22Rv1 (cell line): ENCODE measurements at regions not wholly inside any gene's neighbourhood (a gene's known extent, or its start where the extent isn't known, plus 50 kb on each side); places are given as distances from the start of the nearest gene placed in this dataset.

Experiments
- H3K27ac ChIP-seq: fragments of 450-650 bp; 2 replicates; pipeline ENCODE4 v1.5.1; 2017
- CTCF ChIP-seq: fragments of 450-650 bp; IDR thresholded peaks from 2 replicates; pipeline ENCODE4 v1.5.1; 2017; ENCODE audit warnings: mild to moderate bottlenecking
- ZFX ChIP-seq: fragments of 450-650 bp; IDR thresholded peaks from 2 replicates; pipeline ENCODE4 v1.6.1; 2017; ENCODE audit warnings: antibody characterized with exemption, borderline replicate concordance

GRCh38 chr13:106107061-106107460 is 428.4 kb downstream of the EFNB2 start:
- TF ChIP-seq CTCF: no peak
- TF ChIP-seq ZFX: no peak
- no peak overlapping the region for H3K27ac ChIP-seq

DNA sequence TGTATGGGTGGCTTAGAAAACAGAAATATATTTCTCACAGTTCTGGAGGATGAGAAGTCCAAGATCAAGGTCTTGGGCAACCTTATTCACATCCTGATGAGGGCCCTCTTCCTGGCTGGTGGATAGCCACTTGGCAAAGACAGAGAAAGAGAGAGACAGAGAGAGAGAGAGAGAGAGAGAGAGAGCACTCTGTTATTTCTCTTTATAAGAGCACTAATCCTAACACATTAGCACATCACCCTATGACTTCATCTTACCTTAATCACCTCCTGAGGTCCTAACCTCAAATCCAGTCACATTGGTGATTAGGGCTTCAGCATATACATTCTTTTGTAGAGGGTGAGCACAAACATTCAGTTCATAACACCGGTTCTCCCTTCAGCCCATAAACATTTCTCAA is 430.3 kb downstream of the EFNB2 start:
- TF ChIP-seq ZFX: no peak
- TF ChIP-seq CTCF: no peak
- H3K27ac ChIP-seq: no peak overlapping the region

- no peak for TF ChIP-seq CTCF
- no peak for TF ChIP-seq ZFX
- H3K27ac ChIP-seq: no peak overlapping the region
These were observed 431.1 kb downstream of the EFNB2 start for GRCh38 chr13:106104281-106104901.

- H3K27ac ChIP-seq: no peak overlapping the region
- TF ChIP-seq ZFX (no peak), CTCF (no peak)
These were observed 431.7 kb downstream of the EFNB2 start for GRCh38 chr13:106103779-106104178.

DNA sequence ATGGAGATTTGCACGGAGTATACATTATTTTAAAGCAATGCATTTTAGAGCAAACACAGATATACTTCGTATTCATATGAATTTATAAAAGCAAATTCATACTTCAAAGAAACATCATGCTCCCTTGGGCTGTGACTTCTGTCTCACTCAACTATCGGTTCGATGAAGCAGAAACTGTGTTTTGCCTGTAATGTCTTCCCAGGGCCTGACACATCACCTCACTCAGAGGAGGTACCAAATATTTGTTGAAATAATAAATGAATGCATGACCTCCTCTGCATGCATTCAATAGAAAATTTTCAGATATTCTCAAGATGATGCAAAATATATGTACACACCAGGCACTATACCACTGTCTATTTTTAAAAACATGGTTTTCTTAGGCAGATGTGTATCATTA is 432.7 kb downstream of the EFNB2 start:
- no peak overlapping the region for H3K27ac ChIP-seq

GRCh38 chr13:106101201-106101600 is 434.3 kb downstream of the EFNB2 start:
- no peak overlapping the region for H3K27ac ChIP-seq
- no peak for TF ChIP-seq ZFX
- no peak for TF ChIP-seq CTCF

More for the DNA sequence above, 432.7 kb downstream of the EFNB2 start:
- no peak for TF ChIP-seq ZFX
- no peak for TF ChIP-seq CTCF

DNA sequence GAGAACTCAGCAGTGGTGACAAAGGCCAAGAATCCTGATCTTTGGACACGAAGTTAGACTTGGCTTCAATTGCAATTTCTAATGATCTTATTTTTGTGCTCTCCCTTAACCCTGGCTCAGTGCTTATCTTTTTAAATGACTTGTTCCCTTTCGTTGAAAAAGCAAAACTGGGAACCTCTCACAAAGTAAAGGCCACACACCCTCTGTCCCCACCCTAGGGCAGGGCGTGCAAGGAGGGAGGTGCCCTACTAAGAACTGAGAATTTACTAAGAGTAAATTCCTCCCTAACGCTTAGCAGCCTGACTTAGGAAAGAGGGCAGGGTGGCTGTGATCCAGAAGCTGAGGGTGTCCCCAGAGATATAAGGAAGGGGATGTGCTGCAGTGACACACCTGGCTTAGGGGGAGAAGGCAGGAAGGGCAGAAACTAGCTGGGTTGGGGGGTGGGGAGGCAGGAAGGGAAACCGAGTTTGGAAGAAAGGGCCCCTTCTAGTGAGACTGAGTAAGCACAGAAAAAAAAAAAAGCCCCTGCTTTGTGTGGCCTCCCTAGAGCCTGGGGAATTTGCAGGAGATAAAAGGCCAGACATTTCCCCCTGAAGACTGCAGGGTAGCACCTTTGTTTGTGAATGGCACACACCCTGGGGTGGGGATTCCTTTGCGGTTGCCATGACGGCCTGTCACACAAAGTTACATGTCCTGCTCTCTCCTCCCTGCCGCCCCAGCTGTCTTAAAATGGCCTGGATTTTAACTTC is 435.1 kb downstream of the EFNB2 start:
- no peak overlapping the region for H3K27ac ChIP-seq
- TF ChIP-seq ZFX (no peak), CTCF (no peak)
